ENCODE measurements at regions not wholly inside any gene's neighbourhood (a gene's known extent, or its start where the extent isn't known, plus 50 kb on each side); places are given as distances from the start of the nearest gene placed in this dataset.

GRCh38 chr13:55815458-55816033 lies 1325.2 kb upstream of the PRR20A start:
- H3K9me3 ChIP-seq (ENCODE audit: control insufficient read depth, insufficient read depth, low read depth, low read length): no peaks in the 10 kb centered on the region
- ChIA-PET CTCF (no interaction called here), POLR2A (no interaction called here)
- H3K27ac ChIP-seq (ENCODE audit: extremely low read depth, low read depth, low read length): no peak overlapping the region
- H3K4me3 ChIP-seq (ENCODE audit: low read depth, low read length): no peak overlapping the region
- H3K4me1 ChIP-seq (ENCODE audit: control insufficient read depth, insufficient read depth, low read length): no peaks in the 10 kb centered on the region
- H3K36me3 ChIP-seq (ENCODE audit: control insufficient read depth in 2 of 2, insufficient read depth in 1 of 2, low read length in 2 of 2): no peaks in the 10 kb centered on the region
- TF ChIP-seq ZNF677 (tag by site-specific recombination; IDR thresholded peaks at IDR 0.05): no peak
- no peak for TF ChIP-seq KLF10 (tag by site-specific recombination; IDR thresholded peaks at IDR 0.05)
- TF ChIP-seq TSHZ1 (tag by site-specific recombination; IDR thresholded peaks at IDR 0.05; ENCODE audit: borderline replicate concordance): no peak
- no peak for TF ChIP-seq SCRT2 (tag by site-specific recombination; IDR thresholded peaks at IDR 0.05)
- no peak for TF ChIP-seq HOXA7 (CRISPR knock-in tag; IDR thresholded peaks at IDR 0.05; ENCODE audit: borderline replicate concordance)
- TF ChIP-seq ZNF555 (tag by site-specific recombination; conservative IDR thresholded peaks at IDR 0.05): no peak
- TF ChIP-seq ATF2 (tag by site-specific recombination; IDR thresholded peaks at IDR 0.05; ENCODE audit: low read depth): no peak
- TF ChIP-seq ZNF624 (tag by site-specific recombination; IDR thresholded peaks at IDR 0.05): no peak
- TF ChIP-seq ZBTB8A (tag by site-specific recombination; IDR thresholded peaks at IDR 0.05): no peak

DNA sequence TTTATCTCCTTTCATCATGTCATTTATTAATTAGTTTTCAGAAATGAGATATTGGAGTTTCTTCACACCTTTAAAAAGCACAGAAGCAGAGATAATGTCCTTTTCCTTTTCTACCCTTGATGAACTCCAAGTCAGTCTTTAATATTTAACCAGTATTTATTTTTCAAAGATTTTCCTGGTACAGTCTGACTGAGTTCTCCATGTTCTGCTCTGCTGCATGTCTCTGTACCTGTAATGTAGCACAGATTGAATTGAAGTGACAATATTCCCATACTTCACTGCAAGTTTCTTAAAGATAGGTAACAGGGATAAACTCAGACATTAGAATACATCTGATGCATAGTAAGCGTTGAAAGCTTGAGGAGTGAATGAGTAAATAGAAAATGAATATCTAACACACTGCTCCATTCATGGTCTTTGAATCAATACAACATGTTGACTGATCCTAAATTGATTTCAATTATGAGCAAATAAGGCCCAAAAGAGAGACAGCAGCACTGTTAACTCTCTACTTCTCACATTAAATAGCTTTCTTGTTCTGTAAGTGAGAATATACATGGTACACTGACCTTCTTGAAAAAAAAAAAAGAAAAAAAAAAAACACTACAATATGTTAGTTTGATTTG lies 1323.6 kb upstream of the PRR20A start:
- no peaks in the 10 kb centered on the region for H3K36me3 ChIP-seq (ENCODE audit: control insufficient read depth in 2 of 2, insufficient read depth in 1 of 2, low read length in 2 of 2)
- H3K9me3 ChIP-seq (ENCODE audit: control insufficient read depth, insufficient read depth, low read depth, low read length): no peaks in the 10 kb centered on the region
- no peak overlapping the region for H3K4me3 ChIP-seq (ENCODE audit: low read depth, low read length)
- ChIA-PET CTCF (no interaction called here), POLR2A (no interaction called here)
- no peaks in the 10 kb centered on the region for H3K4me1 ChIP-seq (ENCODE audit: control insufficient read depth, insufficient read depth, low read length)
- no peak overlapping the region for H3K27ac ChIP-seq (ENCODE audit: extremely low read depth, low read depth, low read length)
- no peak for TF ChIP-seq GLIS2 (tag by site-specific recombination; IDR thresholded peaks at IDR 0.05)
- no peak for TF ChIP-seq ZXDB (tag by site-specific recombination; IDR thresholded peaks at IDR 0.05)
- no peak for TF ChIP-seq ZNF704 (tag by site-specific recombination; IDR thresholded peaks at IDR 0.05)
- no peak for TF ChIP-seq OSR2 (tag by site-specific recombination; IDR thresholded peaks at IDR 0.05)
- TF ChIP-seq ZNF600 (tag by site-specific recombination; IDR thresholded peaks at IDR 0.05): no peak
- no peak for TF ChIP-seq ZNF16 (tag by site-specific recombination; IDR thresholded peaks at IDR 0.05; ENCODE audit: low read depth)
- TF ChIP-seq, protein P1, sequence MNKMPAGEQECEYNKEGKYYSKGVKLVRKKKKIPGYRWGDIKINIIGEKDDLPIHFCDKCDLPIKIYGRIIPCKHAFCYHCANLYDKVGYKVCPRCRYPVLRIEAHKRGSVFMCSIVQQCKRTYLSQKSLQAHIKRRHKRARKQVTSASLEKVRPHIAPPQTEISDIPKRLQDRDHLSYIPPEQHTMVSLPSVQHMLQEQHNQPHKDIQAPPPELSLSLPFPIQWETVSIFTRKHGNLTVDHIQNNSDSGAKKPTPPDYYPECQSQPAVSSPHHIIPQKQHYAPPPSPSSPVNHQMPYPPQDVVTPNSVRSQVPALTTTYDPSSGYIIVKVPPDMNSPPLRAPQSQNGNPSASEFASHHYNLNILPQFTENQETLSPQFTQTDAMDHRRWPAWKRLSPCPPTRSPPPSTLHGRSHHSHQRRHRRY (tag by site-specific recombination; IDR thresholded peaks at IDR 0.05): no peak
- no peak for TF ChIP-seq ZNF830 (tag by site-specific recombination; IDR thresholded peaks at IDR 0.05; ENCODE audit: low read depth)
- no peak for TF ChIP-seq ZNF580 (tag by site-specific recombination; IDR thresholded peaks at IDR 0.05)
- no peak for TF ChIP-seq ELK4 (IDR thresholded peaks at IDR 0.05; ENCODE audit: borderline replicate concordance, low read depth, low read length)
- no peak for TF ChIP-seq ZNF138 (tag by site-specific recombination; IDR thresholded peaks at IDR 0.05; ENCODE audit: borderline replicate concordance)
- no peak for TF ChIP-seq ZNF214 (tag by site-specific recombination; IDR thresholded peaks at IDR 0.05; ENCODE audit: borderline replicate concordance)
- TF ChIP-seq SP7 (tag by site-specific recombination; IDR thresholded peaks at IDR 0.05): no peak
- no peak for TF ChIP-seq ZNF157 (tag by site-specific recombination; IDR thresholded peaks at IDR 0.05)
- no peak for TF ChIP-seq GLI2 (tag by site-specific recombination; IDR thresholded peaks at IDR 0.05; ENCODE audit: borderline replicate concordance, low read depth)
- TF ChIP-seq ZBTB26 (tag by site-specific recombination; optimal IDR thresholded peaks at IDR 0.05): no peak
